Stomach (tissue), 8 donors: ENCODE measurements at regions not wholly inside any gene's neighbourhood (a gene's known extent, or its start where the extent isn't known, plus 50 kb on each side); places are given as distances from the start of the nearest gene placed in this dataset.

ENCODE experiments used
- DNase-seq, 2 donors: peaks; one replicate each; pipeline versions ENCODE4 v3.0.0 to v3.0.0-alpha.2; 2013 to 2019
- H3K27ac ChIP-seq, 5 donors: fragments of 200-600 bp in 4 of 5; sonication (generic) in 4 of 5; one replicate each; pipeline ENCODE4 v1.5.1; 2013 to 2019; ENCODE audit warnings: mild to moderate bottlenecking in 1 of 5, moderate library complexity in 1 of 5
- H3K27me3 ChIP-seq, 3 donors: fragments of 200-600 bp; sonication (generic); one replicate each; pipeline ENCODE4 v1.5.1; 2017 to 2019; ENCODE audit warnings: mixed run types in 1 of 3
- H3K36me3 ChIP-seq, 4 donors: fragments of 200-600 bp; sonication (generic); 1 replicate in 3 of 4; 2 replicates in 1 of 4; pipeline ENCODE4 v1.5.1; 2016 to 2019
- H3K4me1 ChIP-seq, 4 donors: fragments of 200-600 bp; sonication (generic); one replicate each; pipeline ENCODE4 v1.5.1; 2016 to 2019
- H3K4me3 ChIP-seq, 4 donors: fragments of 200-600 bp; sonication (generic) in 3 of 4; one replicate each; pipeline ENCODE4 v1.5.1; 2016 to 2019; ENCODE audit warnings: mild to moderate bottlenecking in 1 of 4
- H3K9me3 ChIP-seq, 4 donors: fragments of 200-600 bp; sonication (generic); one replicate each; pipeline ENCODE4 v1.5.1; 2016 to 2019
- EP300 ChIP-seq: sonication (generic); formaldehyde crosslinking; IDR thresholded peaks from one replicate; pipeline ENCODE4 v1.6.1; 2017; ENCODE audit warnings: antibody characterized with exemption
- POLR2A ChIP-seq, 4 donors: fragments of 450-650 bp; IDR thresholded peaks; one replicate each; pipeline ENCODE4 v1.6.1; 2016; ENCODE audit warnings: antibody characterized with exemption in 4 of 4, control low read depth in 2 of 4, mild to moderate bottlenecking in 1 of 4, moderate library complexity in 1 of 4
- POLR2AphosphoS5 ChIP-seq, 3 donors: sonication (generic); formaldehyde crosslinking; IDR thresholded peaks; one replicate each; pipeline ENCODE4 v1.6.1; 2016; ENCODE audit warnings: antibody characterized with exemption in 3 of 3
- WGBS, 5 donors: extraction: QIAGEN DNeasy Blood & Tissue Kit in 3 of 5; methylation state at CpG; one replicate each; pipeline versions ENCODE4 v1.1.5 to v1.1.7; 2013 to 2018; 5-methylcytosine and 5-hydroxymethylcytosine counted together
- intact Hi-C: fragments of 100-400 bp; cut with DNase I; formaldehyde crosslinking; loops from one replicate; pipeline ENCODE4 v1.15.1; 2023; ENCODE audit warnings: low total_unique reads
- TF ChIP-seq, protein P1 (sequence below), 7 experiments: fragments of 450-650 bp in 4 of 7; fragments of 200-600 bp in 3 of 7; sonication (generic) in 3 of 7; IDR thresholded peaks; one replicate each; pipeline ENCODE4 v1.5.1; 2016 to 2019; ENCODE audit warnings: antibody characterized with exemption in 7 of 7, control low read depth in 2 of 7, mild to moderate bottlenecking in 1 of 7
- donor health status: healthy with polysubstance abuse.
- donor health status: Bipolar disorder and iron deficiency.
- donor health status: healthy.

DNA sequence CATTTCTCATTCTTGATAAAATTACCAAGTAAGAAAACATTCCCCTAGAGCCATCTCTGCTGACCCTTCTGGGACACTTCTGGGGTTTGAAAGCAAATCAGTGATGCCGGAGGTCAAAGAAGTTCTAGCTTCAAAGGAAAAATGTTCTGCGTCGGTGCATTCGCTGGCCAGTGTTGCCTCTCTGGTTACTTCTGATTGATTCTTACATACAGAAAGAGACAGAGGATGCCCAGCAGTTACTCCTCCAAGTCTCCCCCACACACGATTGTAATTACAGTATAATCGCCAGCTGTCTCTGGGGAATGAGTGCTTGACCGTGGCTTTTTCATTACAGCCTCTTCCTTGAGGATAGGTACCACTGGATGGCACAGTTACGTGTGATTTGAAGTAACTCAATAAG lies 150.9 kb downstream of the SNX19 start:
- H3K4me3 ChIP-seq = no peak overlapping the region
- H3K27ac ChIP-seq = no peak overlapping the region
- no peaks in the 10 kb centered on the region for H3K27me3 ChIP-seq
- intact Hi-C loops = no loop called here
- H3K36me3 ChIP-seq = no peaks in the 10 kb centered on the region
- no peak for DNase-seq
- TF ChIP-seq EP300 (no peak), POLR2AphosphoS5 (IDR thresholded peaks at IDR 0.05) (no peak), POLR2A (IDR thresholded peaks at IDR 0.05) (no peak)
- TF ChIP-seq, protein P1, sequence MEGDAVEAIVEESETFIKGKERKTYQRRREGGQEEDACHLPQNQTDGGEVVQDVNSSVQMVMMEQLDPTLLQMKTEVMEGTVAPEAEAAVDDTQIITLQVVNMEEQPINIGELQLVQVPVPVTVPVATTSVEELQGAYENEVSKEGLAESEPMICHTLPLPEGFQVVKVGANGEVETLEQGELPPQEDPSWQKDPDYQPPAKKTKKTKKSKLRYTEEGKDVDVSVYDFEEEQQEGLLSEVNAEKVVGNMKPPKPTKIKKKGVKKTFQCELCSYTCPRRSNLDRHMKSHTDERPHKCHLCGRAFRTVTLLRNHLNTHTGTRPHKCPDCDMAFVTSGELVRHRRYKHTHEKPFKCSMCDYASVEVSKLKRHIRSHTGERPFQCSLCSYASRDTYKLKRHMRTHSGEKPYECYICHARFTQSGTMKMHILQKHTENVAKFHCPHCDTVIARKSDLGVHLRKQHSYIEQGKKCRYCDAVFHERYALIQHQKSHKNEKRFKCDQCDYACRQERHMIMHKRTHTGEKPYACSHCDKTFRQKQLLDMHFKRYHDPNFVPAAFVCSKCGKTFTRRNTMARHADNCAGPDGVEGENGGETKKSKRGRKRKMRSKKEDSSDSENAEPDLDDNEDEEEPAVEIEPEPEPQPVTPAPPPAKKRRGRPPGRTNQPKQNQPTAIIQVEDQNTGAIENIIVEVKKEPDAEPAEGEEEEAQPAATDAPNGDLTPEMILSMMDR (IDR thresholded peaks at IDR 0.05) = no peak
- H3K4me1 ChIP-seq = peaks cover 0 to 11% (median 8%) of the 10 kb centered on the region in 4 donors
- no peaks in the 10 kb centered on the region for H3K9me3 ChIP-seq
- 84 to 94% (median 93%) methylated on average over 8 of the region's 8 CpGs for WGBS, 5 donors

DNA sequence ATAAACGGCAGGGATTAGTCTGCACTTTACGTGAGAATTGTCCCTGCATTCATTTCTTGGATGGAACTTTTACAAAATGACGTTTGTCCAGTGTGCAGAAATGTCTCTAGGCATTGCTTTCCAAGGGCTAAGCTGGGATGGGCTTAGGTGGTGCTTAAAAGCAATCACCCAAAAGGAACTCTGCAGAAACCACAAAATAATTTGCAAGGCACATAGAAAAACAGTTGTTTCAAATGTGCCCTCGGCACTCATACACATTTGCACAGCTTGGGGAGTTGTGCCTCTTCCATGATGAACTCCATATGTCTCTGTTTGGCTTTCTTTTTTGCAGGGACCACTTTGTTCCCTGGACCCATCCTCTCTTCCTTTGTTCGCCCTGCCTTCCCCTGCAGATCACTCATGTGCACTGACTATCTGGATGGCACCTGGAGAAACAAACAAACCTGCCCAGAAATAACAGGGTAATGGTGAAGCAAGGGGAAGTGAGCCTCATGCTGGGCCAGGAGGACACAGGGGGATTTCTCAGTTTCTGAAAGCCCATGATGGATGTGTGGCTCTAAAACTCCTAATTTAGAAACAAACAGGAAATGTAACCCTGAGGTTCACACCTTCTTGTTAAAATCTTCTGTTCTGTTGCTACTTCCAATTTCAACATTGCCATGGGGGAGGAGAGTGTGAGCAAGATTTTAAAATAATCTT lies 150.2 kb downstream of the SNX19 start:
- DNase-seq = no peak
- H3K4me3 ChIP-seq = no peak overlapping the region
- intact Hi-C loops = no loop called here
- H3K9me3 ChIP-seq = no peaks in the 10 kb centered on the region
- no peak for TF ChIP-seq EP300
- TF ChIP-seq POLR2AphosphoS5 (IDR thresholded peaks at IDR 0.05) = no peak
- TF ChIP-seq, protein P1 (IDR thresholded peaks at IDR 0.05) = no peak
- TF ChIP-seq POLR2A (IDR thresholded peaks at IDR 0.05) = no peak
- no peaks in the 10 kb centered on the region for H3K27me3 ChIP-seq
- H3K36me3 ChIP-seq = no peaks in the 10 kb centered on the region
- H3K4me1 ChIP-seq = peaks cover 0 to 11% (median 8%) of the 10 kb centered on the region in 4 donors
- 57 to 72% (median 69%) methylated on average over 5 of the region's 5 CpGs for WGBS, 5 donors
- H3K27ac ChIP-seq = no peak overlapping the region

DNA sequence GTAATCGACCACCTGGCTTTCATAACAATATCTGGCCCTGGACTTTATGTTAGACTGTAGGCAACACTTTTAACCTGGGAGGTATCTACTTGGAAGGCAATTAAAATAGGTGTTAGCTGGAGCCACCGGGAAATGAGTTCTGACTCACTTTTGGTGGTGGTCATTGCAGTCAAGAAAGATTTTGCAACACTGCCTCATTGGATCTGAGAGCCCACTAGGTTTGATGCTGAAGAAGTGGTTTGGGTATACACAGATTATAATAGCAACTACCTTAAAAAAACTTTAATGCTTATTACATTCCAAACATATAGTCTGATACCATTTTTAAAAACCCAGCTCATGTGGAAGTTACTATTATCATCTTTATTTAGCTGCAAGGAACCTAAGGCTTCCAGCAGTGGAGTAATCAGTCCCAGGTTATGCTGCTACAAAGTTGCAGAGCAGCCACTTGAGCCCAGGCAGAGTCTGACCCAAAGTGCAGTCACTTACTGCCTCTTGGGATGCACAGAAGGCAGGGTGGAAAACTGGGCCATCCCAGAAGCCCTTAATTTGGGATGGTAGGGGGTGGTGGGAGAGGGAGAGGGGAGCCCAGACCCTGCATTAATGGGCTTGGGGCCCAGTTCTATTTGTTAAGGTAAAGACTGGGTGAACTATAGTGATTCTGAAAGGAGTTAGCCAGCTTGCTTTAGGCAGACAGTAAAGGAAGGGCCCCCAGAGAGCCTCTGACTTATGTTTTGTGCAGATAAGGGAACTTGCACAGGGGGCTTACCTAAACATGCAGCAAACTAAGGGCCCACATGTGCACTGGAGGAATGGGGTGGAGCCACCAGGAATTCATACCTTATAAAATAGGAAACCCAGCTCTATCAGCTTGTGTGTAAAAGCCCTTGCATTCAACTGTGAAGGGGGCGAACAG lies 149.4 kb downstream of the SNX19 start:
- intact Hi-C loops = no loop called here

More for the DNA sequence above, 149.4 kb downstream of the SNX19 start:
- 55 to 69% (median 66%) methylated on average over 3 of the region's 3 CpGs for WGBS, 5 donors
- H3K27ac ChIP-seq = no peak overlapping the region
- H3K27me3 ChIP-seq = no peaks in the 10 kb centered on the region
- no peaks in the 10 kb centered on the region for H3K36me3 ChIP-seq
- no peak for TF ChIP-seq EP300
- no peak for TF ChIP-seq POLR2AphosphoS5 (IDR thresholded peaks at IDR 0.05)
- TF ChIP-seq POLR2A (IDR thresholded peaks at IDR 0.05) = no peak
- TF ChIP-seq, protein P1 (IDR thresholded peaks at IDR 0.05) = no peak
- DNase-seq = no peak
- H3K9me3 ChIP-seq = no peaks in the 10 kb centered on the region
- no peak overlapping the region for H3K4me3 ChIP-seq
- peaks cover 0 to 11% (median 7%) of the 10 kb centered on the region in 4 donors for H3K4me1 ChIP-seq
